ENCODE measurements at regions not wholly inside any gene's neighbourhood (a gene's known extent, or its start where the extent isn't known, plus 50 kb on each side); places are given as distances from the start of the nearest gene placed in this dataset.

GRCh38 chr3:73212683-73213082, 151.2 kb downstream of the EBLN2 start:
- Histone ChIP-seq H3K27me3 (ENCODE audit: insufficient read depth, insufficient read length) (no peaks in the 10 kb centered on the region), H3K4me3 (ENCODE audit: insufficient read length, low read depth) (no peak overlapping the region), H3K9ac (ENCODE audit: insufficient read length, low read depth) (no peak overlapping the region), H3K9me3 (ENCODE audit: insufficient read depth, low read length) (no peaks in the 10 kb centered on the region), H3K4me1 (ENCODE audit: insufficient read depth, insufficient read length) (no peaks in the 10 kb centered on the region), H3K36me3 (ENCODE audit: insufficient read depth, insufficient read length, low read length) (no peaks in the 10 kb centered on the region)
- TF ChIP-seq ZNF274 (IDR thresholded peaks at IDR 0.05; ENCODE audit: low read depth, low read length) (no peak), SUZ12 (IDR thresholded peaks at IDR 0.05; ENCODE audit: extremely low read depth, insufficient read depth, insufficient read length) (no peak), YY1 (IDR thresholded peaks at IDR 0.05; ENCODE audit: insufficient read depth, insufficient read length) (no peak)
- DNase-seq (ENCODE audit: low read depth, low spot score): no peak

DNA sequence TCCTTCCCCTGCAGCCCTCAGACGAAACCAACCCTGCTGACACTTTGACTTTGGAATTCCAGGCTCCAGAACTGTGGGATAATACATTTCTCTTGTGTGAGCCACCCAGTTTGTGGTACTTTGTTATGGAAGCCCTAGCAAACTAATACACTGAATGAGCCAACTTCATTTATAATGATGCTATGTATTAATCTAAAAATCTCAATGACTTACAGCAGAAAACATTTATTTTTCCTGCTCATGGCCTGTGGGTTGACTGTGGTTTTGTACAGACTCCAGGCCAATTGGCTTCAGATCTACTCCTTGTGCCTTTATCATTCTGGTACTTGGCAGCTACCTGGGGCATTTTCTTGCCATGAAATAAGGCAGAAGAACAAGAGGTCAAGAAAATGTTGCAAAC, 152.4 kb downstream of the EBLN2 start:
- H3K9me3 ChIP-seq (ENCODE audit: insufficient read depth, low read length): no peaks in the 10 kb centered on the region
- DNase-seq (ENCODE audit: low read depth, low spot score): no peak
- H3K4me1 ChIP-seq (ENCODE audit: insufficient read depth, insufficient read length): no peaks in the 10 kb centered on the region
- no peaks in the 10 kb centered on the region for H3K36me3 ChIP-seq (ENCODE audit: insufficient read depth, insufficient read length, low read length)
- no peak overlapping the region for H3K9ac ChIP-seq (ENCODE audit: insufficient read length, low read depth)
- no peaks in the 10 kb centered on the region for H3K27me3 ChIP-seq (ENCODE audit: insufficient read depth, insufficient read length)
- TF ChIP-seq ZNF274 (IDR thresholded peaks at IDR 0.05; ENCODE audit: low read depth, low read length) (no peak), SUZ12 (IDR thresholded peaks at IDR 0.05; ENCODE audit: extremely low read depth, insufficient read depth, insufficient read length) (no peak), YY1 (IDR thresholded peaks at IDR 0.05; ENCODE audit: insufficient read depth, insufficient read length) (no peak)
- H3K4me3 ChIP-seq (ENCODE audit: insufficient read length, low read depth): no peak overlapping the region

- Histone ChIP-seq H3K36me3 (ENCODE audit: insufficient read depth, insufficient read length, low read length) (no peaks in the 10 kb centered on the region), H3K4me3 (ENCODE audit: insufficient read length, low read depth) (no peak overlapping the region), H3K27me3 (ENCODE audit: insufficient read depth, insufficient read length) (no peaks in the 10 kb centered on the region), H3K9me3 (ENCODE audit: insufficient read depth, low read length) (no peaks in the 10 kb centered on the region), H3K4me1 (ENCODE audit: insufficient read depth, insufficient read length) (no peaks in the 10 kb centered on the region), H3K9ac (ENCODE audit: insufficient read length, low read depth) (no peak overlapping the region)
- TF ChIP-seq YY1 (IDR thresholded peaks at IDR 0.05; ENCODE audit: insufficient read depth, insufficient read length) (no peak), SUZ12 (IDR thresholded peaks at IDR 0.05; ENCODE audit: extremely low read depth, insufficient read depth, insufficient read length) (no peak), ZNF274 (IDR thresholded peaks at IDR 0.05; ENCODE audit: low read depth, low read length) (no peak)
- DNase-seq (ENCODE audit: low read depth, low spot score): no peak
Observed at GRCh38 chr3:73214846-73215245, 153.4 kb downstream of the EBLN2 start.

DNA sequence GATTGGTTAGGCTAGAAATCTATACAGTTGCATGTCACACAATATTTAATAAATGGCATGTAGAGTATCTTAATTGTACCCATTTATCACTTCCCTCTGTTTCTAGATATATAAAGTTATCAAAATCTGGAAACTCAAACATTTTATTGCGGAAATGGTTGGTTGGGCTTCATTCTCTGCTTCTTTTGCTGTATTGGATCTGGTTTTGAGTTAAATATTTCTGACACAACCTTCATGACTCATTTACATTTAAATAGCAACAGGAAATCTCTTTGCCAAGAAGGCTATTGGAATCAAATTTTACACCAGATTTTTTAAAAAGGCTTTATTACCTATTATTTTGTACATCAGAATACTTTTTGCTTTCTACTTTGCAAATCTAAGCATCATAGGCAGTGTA, 153.8 kb downstream of the EBLN2 start:
- Histone ChIP-seq H3K4me3 (ENCODE audit: insufficient read length, low read depth) (no peak overlapping the region), H3K9ac (ENCODE audit: insufficient read length, low read depth) (no peak overlapping the region), H3K9me3 (ENCODE audit: insufficient read depth, low read length) (no peaks in the 10 kb centered on the region), H3K4me1 (ENCODE audit: insufficient read depth, insufficient read length) (no peaks in the 10 kb centered on the region), H3K27me3 (ENCODE audit: insufficient read depth, insufficient read length) (no peaks in the 10 kb centered on the region), H3K36me3 (ENCODE audit: insufficient read depth, insufficient read length, low read length) (no peaks in the 10 kb centered on the region)
- TF ChIP-seq YY1 (IDR thresholded peaks at IDR 0.05; ENCODE audit: insufficient read depth, insufficient read length): no peak
- no peak for TF ChIP-seq ZNF274 (IDR thresholded peaks at IDR 0.05; ENCODE audit: low read depth, low read length)
- TF ChIP-seq SUZ12 (IDR thresholded peaks at IDR 0.05; ENCODE audit: extremely low read depth, insufficient read depth, insufficient read length): no peak
- DNase-seq (ENCODE audit: low read depth, low spot score): no peak

DNA sequence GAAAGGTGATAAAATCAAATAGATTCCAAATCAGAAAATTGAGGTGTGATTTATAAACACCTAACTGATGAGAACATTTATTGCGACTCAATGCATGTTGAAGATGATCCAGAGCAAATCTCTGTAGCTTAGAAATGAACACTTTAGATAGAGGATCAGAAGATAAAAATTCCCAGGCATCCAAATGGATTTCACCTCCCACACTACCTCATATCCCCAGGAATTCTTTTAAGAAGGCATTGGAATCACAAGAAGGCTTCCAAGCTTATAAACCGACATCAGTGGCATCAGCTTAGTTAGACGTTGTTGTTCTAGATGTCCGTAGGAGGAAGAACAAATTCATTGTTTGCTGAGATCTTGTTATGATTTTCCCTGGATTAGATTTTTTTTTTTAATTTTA, 154.4 kb downstream of the EBLN2 start:
- H3K4me3 ChIP-seq (ENCODE audit: insufficient read length, low read depth): no peak overlapping the region
- no peaks in the 10 kb centered on the region for H3K4me1 ChIP-seq (ENCODE audit: insufficient read depth, insufficient read length)
- H3K27me3 ChIP-seq (ENCODE audit: insufficient read depth, insufficient read length): no peaks in the 10 kb centered on the region
- H3K9me3 ChIP-seq (ENCODE audit: insufficient read depth, low read length): no peaks in the 10 kb centered on the region
- TF ChIP-seq SUZ12 (IDR thresholded peaks at IDR 0.05; ENCODE audit: extremely low read depth, insufficient read depth, insufficient read length) (no peak), YY1 (IDR thresholded peaks at IDR 0.05; ENCODE audit: insufficient read depth, insufficient read length) (no peak), ZNF274 (IDR thresholded peaks at IDR 0.05; ENCODE audit: low read depth, low read length) (no peak)
- DNase-seq (ENCODE audit: low read depth, low spot score): no peak
- H3K9ac ChIP-seq (ENCODE audit: insufficient read length, low read depth): no peak overlapping the region
- no peaks in the 10 kb centered on the region for H3K36me3 ChIP-seq (ENCODE audit: insufficient read depth, insufficient read length, low read length)

DNA sequence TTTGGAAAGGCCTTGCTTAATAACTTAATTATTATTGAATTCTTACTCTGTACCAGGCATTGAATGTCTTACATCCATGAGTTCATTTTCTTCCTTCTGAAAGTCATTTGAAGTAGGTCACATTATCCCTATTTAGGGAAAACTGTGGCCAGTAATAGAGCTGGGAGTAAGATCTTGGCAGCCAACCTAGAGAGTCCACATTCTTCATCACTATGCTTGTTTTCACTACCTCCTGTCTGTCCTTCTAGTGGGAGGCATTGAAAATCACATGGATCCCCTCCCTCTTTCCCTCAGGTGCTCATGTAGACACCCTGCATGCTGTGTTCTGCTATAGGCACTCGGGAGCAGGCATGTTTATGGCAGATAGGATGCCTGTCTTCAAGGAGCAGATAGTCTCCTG, 154.9 kb downstream of the EBLN2 start:
- Histone ChIP-seq H3K9ac (ENCODE audit: insufficient read length, low read depth) (no peak overlapping the region), H3K9me3 (ENCODE audit: insufficient read depth, low read length) (no peaks in the 10 kb centered on the region), H3K4me3 (ENCODE audit: insufficient read length, low read depth) (no peak overlapping the region), H3K27me3 (ENCODE audit: insufficient read depth, insufficient read length) (no peaks in the 10 kb centered on the region), H3K36me3 (ENCODE audit: insufficient read depth, insufficient read length, low read length) (no peaks in the 10 kb centered on the region), H3K4me1 (ENCODE audit: insufficient read depth, insufficient read length) (no peaks in the 10 kb centered on the region)
- no peak for TF ChIP-seq ZNF274 (IDR thresholded peaks at IDR 0.05; ENCODE audit: low read depth, low read length)
- DNase-seq (ENCODE audit: low read depth, low spot score): no peak

- Histone ChIP-seq H3K9ac (ENCODE audit: insufficient read length, low read depth) (no peak overlapping the region), H3K36me3 (ENCODE audit: insufficient read depth, insufficient read length, low read length) (no peaks in the 10 kb centered on the region), H3K4me1 (ENCODE audit: insufficient read depth, insufficient read length) (no peaks in the 10 kb centered on the region), H3K27me3 (ENCODE audit: insufficient read depth, insufficient read length) (no peaks in the 10 kb centered on the region), H3K4me3 (ENCODE audit: insufficient read length, low read depth) (no peak overlapping the region), H3K9me3 (ENCODE audit: insufficient read depth, low read length) (no peaks in the 10 kb centered on the region)
- no peak for TF ChIP-seq ZNF274 (IDR thresholded peaks at IDR 0.05; ENCODE audit: low read depth, low read length)
- no peak for TF ChIP-seq YY1 (IDR thresholded peaks at IDR 0.05; ENCODE audit: insufficient read depth, insufficient read length)
- TF ChIP-seq SUZ12 (IDR thresholded peaks at IDR 0.05; ENCODE audit: extremely low read depth, insufficient read depth, insufficient read length): no peak
- DNase-seq (ENCODE audit: low read depth, low spot score): no peak
Observed at GRCh38 chr3:73222126-73222525, 160.7 kb downstream of the EBLN2 start.
